Retina (tissue), 1 donor: ENCODE measurements at regions not wholly inside any gene's neighbourhood (a gene's known extent, or its start where the extent isn't known, plus 50 kb on each side); places are given as distances from the start of the nearest gene placed in this dataset.
"Not testable (repeated sequence)": the region's sequence is repeated elsewhere in the genome, so short reads cannot be mapped to it uniquely, and the experiment has no call there.

Experiments used
- DNase-seq: peaks from one replicate; pipeline ENCODE4 v3.0.0-alpha.2; 2016

DNA sequence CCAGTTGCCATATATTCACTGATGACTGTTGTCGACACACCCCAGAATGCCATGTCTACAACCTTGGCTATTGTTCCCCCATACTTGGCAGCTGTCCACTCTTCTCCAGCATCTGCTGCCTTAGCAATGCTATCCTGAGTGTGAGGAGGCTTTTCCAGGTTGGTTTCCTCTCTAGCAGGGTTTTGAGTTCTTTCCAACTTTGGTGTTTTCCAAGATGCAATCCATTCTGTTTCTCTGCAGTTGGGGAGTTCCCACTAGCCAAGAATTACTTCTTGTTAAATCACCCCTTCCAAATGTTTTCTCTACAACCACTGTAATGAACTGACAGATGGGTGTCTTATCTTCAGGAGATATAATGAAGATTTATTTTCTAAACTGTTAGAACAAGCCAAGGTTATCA is 617.4 kb downstream of the CCSER2 start:
- no peak for DNase-seq

DNA sequence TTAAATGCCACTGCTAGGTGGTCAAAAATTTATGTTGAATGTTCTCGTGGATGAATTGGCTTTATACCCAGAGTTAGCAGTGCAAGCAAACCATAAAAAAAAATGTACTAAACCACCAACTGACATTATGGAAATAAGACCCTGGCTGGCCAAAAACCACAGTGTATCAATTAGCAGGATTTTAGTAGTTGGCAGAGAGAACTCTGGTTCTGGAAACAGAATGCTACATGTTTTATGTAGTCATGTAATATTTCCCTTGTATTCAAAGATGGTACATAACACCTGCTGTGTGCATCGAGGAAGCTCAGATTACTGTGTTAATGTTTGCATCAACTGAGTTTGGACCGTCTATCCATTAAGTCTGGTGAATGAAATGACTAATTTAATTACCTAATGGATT is 618.5 kb downstream of the CCSER2 start:
- DNase-seq = no peak

- no peak for DNase-seq
These were observed 620.3 kb downstream of the CCSER2 start for GRCh38 chr10:84948644-84949043.

GRCh38 chr10:84951616-84952015 is 623.2 kb downstream of the CCSER2 start:
- DNase-seq = no peak

- DNase-seq = no peak
These were observed 629.0 kb downstream of the CCSER2 start for GRCh38 chr10:84957427-84957826.

- DNase-seq = no peak
These were observed 637.1 kb downstream of the CCSER2 start for GRCh38 chr10:84965468-84965867.

DNA sequence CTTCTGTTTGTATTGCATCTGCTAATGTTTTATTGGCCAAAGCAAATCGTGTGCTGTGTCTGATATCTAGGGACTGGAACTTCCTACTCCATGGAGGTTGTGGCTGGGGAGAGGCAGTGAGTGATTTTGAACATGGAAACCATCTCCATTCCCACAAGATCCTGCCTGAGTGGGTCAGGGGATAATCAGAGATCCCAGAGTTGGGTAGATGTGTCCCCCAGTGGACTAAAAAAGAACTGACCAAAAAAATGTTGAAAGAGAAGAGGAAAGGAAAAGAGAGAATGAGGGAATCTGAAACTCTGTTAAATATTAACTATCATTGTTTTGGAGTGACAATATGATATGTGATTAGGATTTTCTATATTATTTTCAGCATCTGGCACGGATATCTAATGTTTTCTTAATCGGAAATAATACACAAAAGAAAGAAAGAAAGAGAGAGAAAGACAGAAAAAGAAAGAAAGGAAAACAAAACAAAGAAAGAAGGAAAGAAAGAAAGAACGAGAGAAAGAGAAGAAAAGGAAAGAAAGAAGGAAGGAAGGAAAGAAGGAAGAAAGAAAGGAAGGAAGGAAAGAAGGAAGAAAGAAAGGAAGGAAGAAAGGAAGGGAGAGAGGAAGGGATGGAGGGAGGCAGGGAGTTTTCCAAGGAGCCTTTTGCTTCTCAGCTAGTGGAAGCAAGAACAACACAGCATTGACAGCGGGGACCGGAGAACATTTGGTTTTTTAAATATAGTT is 638.5 kb downstream of the CCSER2 start:
- no peak for DNase-seq

GRCh38 chr10:84969297-84969696 is 640.9 kb downstream of the CCSER2 start:
- not testable (repeated sequence) for DNase-seq

DNA sequence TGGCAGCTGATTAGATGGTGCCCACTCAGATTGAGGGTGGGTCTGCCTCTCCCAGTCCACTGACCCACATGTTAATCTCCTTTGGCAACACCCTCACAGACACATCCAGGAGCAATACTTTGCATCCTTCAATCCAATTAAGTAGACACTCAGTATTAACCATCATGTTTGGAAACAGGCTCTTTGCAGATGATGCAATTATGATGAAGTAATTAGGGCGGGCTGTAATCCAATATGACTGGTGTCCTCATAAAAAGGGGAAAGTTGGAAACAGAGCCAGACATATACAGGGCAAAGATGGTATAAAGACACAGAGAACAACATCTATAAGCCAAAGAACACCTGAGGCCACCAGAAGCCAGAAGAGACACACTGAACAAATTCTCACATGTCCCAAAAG is 658.6 kb downstream of the CCSER2 start:
- no peak for DNase-seq

GRCh38 chr10:84988011-84988410 is 659.6 kb downstream of the CCSER2 start:
- DNase-seq = no peak

- no peak for DNase-seq
These were observed 662.3 kb downstream of the CCSER2 start for GRCh38 chr10:84990713-84991112.

GRCh38 chr10:84991301-84991700 is 662.9 kb downstream of the CCSER2 start:
- no peak for DNase-seq

GRCh38 chr10:84993251-84994035 is 665.1 kb downstream of the CCSER2 start:
- DNase-seq = no peak

GRCh38 chr10:84994722-84995121 is 666.3 kb downstream of the CCSER2 start:
- no peak for DNase-seq

GRCh38 chr10:84996580-84996979 is 668.2 kb downstream of the CCSER2 start:
- DNase-seq = no peak

DNA sequence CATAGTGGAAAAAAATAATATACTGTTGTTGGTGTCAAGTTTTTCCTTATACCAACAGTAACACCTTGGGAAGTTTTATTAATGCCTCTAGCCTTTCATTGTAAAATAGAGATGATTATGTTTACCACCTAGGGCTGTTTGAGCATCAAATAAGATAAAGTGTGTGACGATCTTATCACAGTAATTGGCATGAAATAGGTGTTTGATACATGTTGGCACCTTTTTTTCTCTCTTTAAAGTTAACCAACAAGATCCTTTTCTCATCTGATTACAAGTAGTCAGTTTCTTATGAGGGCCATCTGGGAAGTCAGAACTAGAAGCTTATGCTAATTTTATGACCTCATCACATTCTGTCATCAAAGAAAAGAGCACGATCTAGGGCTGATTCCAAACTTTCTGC is 669.5 kb downstream of the CCSER2 start:
- DNase-seq = no peak

DNA sequence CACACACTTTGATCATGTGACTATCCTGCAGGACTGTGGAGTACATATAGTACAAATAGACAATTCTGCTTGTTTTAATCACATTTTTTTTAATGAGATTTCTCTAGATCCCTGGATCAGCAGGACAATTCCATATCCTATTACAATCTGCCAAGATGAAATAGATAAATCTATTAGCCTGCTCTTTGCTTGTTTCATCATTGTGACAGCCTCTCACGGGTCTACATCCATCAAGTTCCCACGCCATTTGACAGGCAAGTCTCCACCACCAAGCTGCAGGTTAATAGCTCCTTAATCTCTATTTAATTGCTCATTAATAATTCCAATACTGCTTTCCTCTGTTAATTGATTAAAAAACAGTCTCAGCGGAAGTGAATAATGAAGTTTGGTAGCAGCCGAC is 671.5 kb downstream of the CCSER2 start:
- no peak for DNase-seq

- no peak for DNase-seq
These were observed 674.7 kb downstream of the CCSER2 start for GRCh38 chr10:85003083-85003482.

DNA sequence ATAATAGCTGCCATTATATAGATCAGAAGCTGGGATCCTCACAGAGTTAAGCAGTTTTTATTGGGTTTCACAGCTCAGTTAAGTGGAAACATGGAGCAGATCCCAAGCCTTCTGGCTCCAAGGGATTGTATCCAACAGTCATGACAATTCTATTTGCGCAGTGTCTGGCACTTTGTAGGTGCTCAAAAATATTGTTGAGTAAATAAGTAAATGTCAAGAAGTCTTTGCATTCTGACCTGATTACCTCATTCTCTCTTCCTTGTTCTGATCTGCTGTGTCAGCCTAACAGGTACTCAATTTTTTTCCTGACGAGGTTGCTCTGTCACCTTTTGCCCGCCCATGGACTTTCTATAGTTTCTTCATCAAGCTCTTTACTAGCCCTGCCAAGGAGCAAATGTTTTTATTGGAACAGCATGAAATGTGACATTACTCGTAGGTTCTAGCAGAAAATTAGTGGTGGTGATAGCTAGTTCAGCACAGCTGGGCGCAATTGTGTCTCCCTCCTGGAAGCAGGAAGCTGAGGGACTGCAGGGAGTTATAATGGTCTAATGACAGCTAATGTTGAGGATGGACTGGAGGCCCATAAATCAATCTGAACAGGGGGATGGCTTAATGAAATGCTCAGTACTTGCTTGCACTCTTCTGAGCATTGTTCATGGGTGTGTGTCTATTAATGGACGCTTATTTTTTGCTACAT is 680.2 kb downstream of the CCSER2 start:
- DNase-seq = no peak

GRCh38 chr10:85012305-85012704 is 683.9 kb downstream of the CCSER2 start:
- DNase-seq = no peak

GRCh38 chr10:85026878-85027467 is 698.6 kb downstream of the CCSER2 start:
- no peak for DNase-seq

DNA sequence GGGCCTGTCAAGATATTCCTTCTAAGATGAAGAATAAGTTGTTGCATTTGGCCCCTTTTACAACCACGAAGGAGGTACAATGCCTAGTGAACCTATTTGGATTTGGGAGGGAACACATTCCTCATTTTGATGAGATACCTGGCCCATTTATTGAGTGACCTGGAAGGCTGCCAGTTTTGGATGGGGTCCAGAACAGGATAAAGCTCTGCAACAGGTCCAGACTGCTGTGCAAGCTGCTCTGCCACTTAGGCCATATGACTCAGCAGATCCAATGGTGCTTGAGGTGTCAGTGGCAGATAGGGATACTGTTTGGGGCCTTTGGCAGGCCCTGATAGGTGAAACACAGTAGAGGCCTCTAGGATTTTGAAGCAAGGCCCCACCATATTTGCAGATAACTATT is 704.6 kb downstream of the CCSER2 start:
- DNase-seq = no peak

DNA sequence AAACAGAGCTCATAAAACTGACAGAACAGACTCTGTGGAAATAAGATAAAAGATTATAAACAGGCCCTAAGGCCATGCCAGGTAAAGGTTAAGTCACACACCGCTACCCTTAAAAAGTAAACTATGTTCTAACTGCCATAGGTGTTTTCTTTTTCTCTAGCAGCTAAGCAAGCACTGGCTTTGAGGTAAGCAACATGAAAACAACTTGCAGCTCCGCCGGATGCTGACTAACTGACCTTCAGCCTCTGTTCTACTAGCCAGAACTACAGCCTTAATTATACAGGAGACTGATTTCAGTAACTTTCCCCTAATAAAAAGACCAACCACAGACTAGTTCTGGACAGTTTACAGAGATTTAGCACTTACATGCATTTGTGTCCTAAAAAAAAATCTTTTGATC is 708.3 kb downstream of the CCSER2 start:
- no peak for DNase-seq
